ENCODE measurements at regions not wholly inside any gene's neighbourhood (a gene's known extent, or its start where the extent isn't known, plus 50 kb on each side); places are given as distances from the start of the nearest gene placed in this dataset.

DNA sequence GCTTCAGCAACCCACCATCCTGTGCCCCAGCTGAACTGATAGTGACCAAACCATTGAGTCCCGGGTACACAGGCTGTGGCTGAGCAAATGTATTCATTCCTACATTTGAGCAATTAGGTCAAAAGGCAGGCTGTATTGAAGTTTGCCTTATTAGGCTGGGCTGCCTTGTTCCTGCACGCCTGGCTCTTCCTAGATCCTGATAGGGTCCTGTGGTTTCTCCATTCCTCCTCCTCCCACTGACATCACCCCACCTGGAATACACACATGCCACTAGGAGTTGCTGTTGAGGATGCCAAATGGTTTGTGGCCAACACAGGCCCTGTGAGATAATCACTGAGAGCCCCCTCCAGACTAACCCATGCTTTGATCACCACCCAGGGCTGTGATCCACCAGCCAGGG lies 66.4 kb upstream of the FGFR2 start:
- TF ChIP-seq POLR2A (IDR thresholded peaks at IDR 0.05) (no peak), POLR2AphosphoS5 (IDR thresholded peaks at IDR 0.05) (no peak)
- TF ChIP-seq, protein P1, sequence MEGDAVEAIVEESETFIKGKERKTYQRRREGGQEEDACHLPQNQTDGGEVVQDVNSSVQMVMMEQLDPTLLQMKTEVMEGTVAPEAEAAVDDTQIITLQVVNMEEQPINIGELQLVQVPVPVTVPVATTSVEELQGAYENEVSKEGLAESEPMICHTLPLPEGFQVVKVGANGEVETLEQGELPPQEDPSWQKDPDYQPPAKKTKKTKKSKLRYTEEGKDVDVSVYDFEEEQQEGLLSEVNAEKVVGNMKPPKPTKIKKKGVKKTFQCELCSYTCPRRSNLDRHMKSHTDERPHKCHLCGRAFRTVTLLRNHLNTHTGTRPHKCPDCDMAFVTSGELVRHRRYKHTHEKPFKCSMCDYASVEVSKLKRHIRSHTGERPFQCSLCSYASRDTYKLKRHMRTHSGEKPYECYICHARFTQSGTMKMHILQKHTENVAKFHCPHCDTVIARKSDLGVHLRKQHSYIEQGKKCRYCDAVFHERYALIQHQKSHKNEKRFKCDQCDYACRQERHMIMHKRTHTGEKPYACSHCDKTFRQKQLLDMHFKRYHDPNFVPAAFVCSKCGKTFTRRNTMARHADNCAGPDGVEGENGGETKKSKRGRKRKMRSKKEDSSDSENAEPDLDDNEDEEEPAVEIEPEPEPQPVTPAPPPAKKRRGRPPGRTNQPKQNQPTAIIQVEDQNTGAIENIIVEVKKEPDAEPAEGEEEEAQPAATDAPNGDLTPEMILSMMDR (IDR thresholded peaks at IDR 0.05 in 8 of 11, conservative IDR thresholded peaks at IDR 0.05 in 3 of 11) = no peak

Measured in spleen (tissue), 7 donors.